Muscle layer of colon (tissue), 2 donors: ENCODE measurements at regions not wholly inside any gene's neighbourhood (a gene's known extent, or its start where the extent isn't known, plus 50 kb on each side); places are given as distances from the start of the nearest gene placed in this dataset.

Source experiments
- H3K27ac ChIP-seq: one replicate; pipeline ENCODE4 v1.7.0; 2013; ENCODE audit warnings: low read depth, mild to moderate bottlenecking, low read length, moderate library complexity
- H3K27me3 ChIP-seq, 2 donors: one replicate each; pipeline ENCODE4 v1.7.0; 2013; ENCODE audit warnings: low read length in 2 of 2, mild to moderate bottlenecking in 2 of 2; ENCODE audit not compliant: insufficient read depth in 2 of 2, control insufficient read depth in 1 of 2
- H3K36me3 ChIP-seq: one replicate; pipeline ENCODE4 v1.7.0; 2013; ENCODE audit warnings: mild to moderate bottlenecking, low read length; ENCODE audit not compliant: insufficient read depth
- H3K4me1 ChIP-seq: one replicate; pipeline ENCODE4 v1.7.0; 2013; ENCODE audit warnings: mild to moderate bottlenecking, low read length; ENCODE audit not compliant: insufficient read depth
- H3K4me3 ChIP-seq, 2 donors: one replicate each; pipeline ENCODE4 v1.7.0; 2013; ENCODE audit warnings: low read length in 2 of 2, low read depth in 1 of 2, mild to moderate bottlenecking in 1 of 2, moderate library complexity in 1 of 2
- H3K9ac ChIP-seq: one replicate; pipeline ENCODE4 v1.7.0; 2013; ENCODE audit warnings: low read length
- H3K9me3 ChIP-seq: one replicate; pipeline ENCODE4 v1.7.0; 2013; ENCODE audit warnings: mild to moderate bottlenecking, low read length
- donor health status: abdominal sarcoma.
- donor health status: Adenocarcinoma of cecum.

DNA sequence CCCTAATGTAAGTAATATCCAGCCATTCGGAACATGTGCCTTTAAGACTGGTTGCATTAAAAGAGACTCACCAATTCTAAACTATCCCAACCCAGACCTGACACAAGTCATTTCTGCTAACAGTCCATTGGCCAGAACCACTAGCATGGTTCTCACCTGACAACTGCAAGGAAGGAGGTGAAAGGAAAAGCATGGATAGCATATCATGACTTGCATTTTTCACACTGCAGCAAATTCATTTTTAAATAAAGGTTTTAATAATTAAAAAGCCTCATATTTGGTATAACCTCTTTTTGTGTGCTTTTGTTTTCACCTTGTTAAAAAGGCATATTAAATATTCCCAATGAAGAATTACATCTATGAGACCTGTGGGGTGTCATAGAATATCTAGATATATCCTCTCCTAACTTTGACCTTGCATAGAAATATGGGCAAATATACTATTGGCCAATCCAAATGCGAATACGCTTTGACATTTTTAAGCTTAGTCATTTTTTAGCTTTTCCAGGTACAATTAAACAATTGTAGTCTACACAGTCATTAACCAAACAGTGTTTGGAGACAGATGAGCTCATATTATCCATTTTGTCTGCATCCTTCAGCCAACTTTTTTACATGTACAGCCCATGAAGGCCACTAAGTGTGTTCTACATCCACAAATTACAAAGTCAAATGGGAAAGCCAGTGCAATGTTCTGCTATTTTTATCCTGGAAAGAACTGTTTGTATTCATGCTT is 295.3 kb downstream of the PDGFC start:
- Histone ChIP-seq H3K27me3 (no peaks in the 10 kb centered on the region), H3K9me3 (no peaks in the 10 kb centered on the region), H3K4me1 (no peaks in the 10 kb centered on the region), H3K36me3 (no peaks in the 10 kb centered on the region), H3K4me3 (no peak overlapping the region), H3K9ac (no peak overlapping the region), H3K27ac (no peak overlapping the region)

- H3K4me1 ChIP-seq = no peaks in the 10 kb centered on the region
- H3K27me3 ChIP-seq = no peaks in the 10 kb centered on the region
- H3K4me3 ChIP-seq = no peak overlapping the region
- H3K36me3 ChIP-seq = no peaks in the 10 kb centered on the region
- no peak overlapping the region for H3K27ac ChIP-seq
- no peak overlapping the region for H3K9ac ChIP-seq
- no peaks in the 10 kb centered on the region for H3K9me3 ChIP-seq
These were observed 298.1 kb downstream of the PDGFC start for GRCh38 chr4:156673483-156673882.

DNA sequence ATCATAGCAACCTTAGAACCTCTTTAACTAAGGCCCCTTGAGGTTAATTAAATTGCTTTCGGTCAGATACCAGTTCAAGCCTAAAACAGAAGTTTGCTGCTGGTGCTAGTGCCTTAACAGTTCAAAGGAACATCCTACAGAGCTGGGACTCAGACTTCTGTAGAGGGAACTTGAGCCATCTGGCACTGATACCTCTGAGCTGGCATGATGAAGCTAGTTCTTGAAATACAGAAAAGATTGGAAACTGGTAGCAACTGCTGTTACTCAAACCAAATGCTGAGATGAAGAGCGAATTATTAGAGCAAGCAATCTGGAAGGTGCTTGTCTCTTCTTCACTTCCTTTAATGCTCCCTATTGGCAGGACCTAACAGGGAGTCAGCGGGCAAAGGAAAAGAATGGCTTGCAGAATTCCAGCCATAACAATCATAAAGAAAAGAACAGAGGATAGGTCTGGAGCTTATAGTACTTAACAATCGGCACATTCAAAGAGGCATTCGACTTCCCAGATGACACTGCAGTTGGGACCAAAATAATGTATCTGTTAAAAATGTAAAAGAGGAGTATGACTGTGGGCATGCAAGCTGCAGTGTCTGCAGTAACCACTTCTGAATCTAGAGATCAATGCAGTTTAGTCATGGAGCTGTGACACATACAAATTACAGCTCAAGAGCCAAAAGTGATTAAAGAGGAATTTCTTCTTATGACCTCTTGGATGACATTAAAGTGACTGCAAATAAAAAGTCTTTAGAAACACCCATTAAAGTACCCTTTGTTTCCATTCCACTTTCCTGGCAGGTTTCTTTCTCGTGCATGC is 298.9 kb downstream of the PDGFC start:
- H3K4me3 ChIP-seq = no peak overlapping the region
- H3K27ac ChIP-seq = no peak overlapping the region
- no peaks in the 10 kb centered on the region for H3K4me1 ChIP-seq

GRCh38 chr4:156665780-156666366 is 305.7 kb downstream of the PDGFC start:
- Histone ChIP-seq H3K9ac (no peak overlapping the region), H3K4me1 (no peaks in the 10 kb centered on the region), H3K27ac (no peak overlapping the region), H3K9me3 (no peaks in the 10 kb centered on the region), H3K4me3 (no peak overlapping the region), H3K36me3 (no peaks in the 10 kb centered on the region), H3K27me3 (no peaks in the 10 kb centered on the region)

More for the DNA sequence above, 298.9 kb downstream of the PDGFC start:
- Histone ChIP-seq H3K36me3 (no peaks in the 10 kb centered on the region), H3K9ac (no peak overlapping the region), H3K27me3 (no peaks in the 10 kb centered on the region), H3K9me3 (no peaks in the 10 kb centered on the region)

GRCh38 chr4:156663663-156664062 is 307.9 kb downstream of the PDGFC start:
- H3K36me3 ChIP-seq = no peaks in the 10 kb centered on the region
- no peak overlapping the region for H3K27ac ChIP-seq
- H3K4me1 ChIP-seq = no peaks in the 10 kb centered on the region
- no peaks in the 10 kb centered on the region for H3K27me3 ChIP-seq
- H3K9ac ChIP-seq = no peak overlapping the region
- H3K9me3 ChIP-seq = no peaks in the 10 kb centered on the region
- no peak overlapping the region for H3K4me3 ChIP-seq

- H3K4me1 ChIP-seq = no peaks in the 10 kb centered on the region
- H3K27ac ChIP-seq = no peak overlapping the region
These were observed 308.7 kb downstream of the PDGFC start for GRCh38 chr4:156662921-156663320.

DNA sequence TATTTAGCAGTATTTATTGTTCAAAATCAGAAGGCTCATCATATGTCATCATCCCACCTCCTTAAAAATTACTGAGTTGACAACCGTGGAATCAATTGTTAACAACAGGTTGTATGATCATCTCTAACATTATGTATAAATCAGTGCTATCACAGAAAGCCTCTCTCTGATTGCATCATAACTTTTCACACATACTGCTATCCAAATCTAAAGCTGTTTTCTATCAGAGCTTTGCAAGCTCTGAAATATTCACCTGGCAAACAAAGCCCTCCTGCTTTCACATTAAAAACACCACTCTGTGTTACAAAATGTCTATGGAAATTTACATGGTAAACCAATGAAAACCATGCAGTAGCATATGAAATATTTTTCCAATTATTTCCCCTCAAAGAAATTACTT is 310.0 kb downstream of the PDGFC start:
- no peaks in the 10 kb centered on the region for H3K36me3 ChIP-seq
- no peak overlapping the region for H3K4me3 ChIP-seq
- H3K27ac ChIP-seq = no peak overlapping the region
- no peaks in the 10 kb centered on the region for H3K9me3 ChIP-seq
- H3K27me3 ChIP-seq = no peaks in the 10 kb centered on the region
- H3K4me1 ChIP-seq = no peaks in the 10 kb centered on the region
- H3K9ac ChIP-seq = no peak overlapping the region

More at GRCh38 chr4:156662921-156663320, 308.7 kb downstream of the PDGFC start:
- H3K9ac ChIP-seq = no peak overlapping the region
- no peaks in the 10 kb centered on the region for H3K9me3 ChIP-seq
- no peak overlapping the region for H3K4me3 ChIP-seq
- no peaks in the 10 kb centered on the region for H3K36me3 ChIP-seq
- no peaks in the 10 kb centered on the region for H3K27me3 ChIP-seq

DNA sequence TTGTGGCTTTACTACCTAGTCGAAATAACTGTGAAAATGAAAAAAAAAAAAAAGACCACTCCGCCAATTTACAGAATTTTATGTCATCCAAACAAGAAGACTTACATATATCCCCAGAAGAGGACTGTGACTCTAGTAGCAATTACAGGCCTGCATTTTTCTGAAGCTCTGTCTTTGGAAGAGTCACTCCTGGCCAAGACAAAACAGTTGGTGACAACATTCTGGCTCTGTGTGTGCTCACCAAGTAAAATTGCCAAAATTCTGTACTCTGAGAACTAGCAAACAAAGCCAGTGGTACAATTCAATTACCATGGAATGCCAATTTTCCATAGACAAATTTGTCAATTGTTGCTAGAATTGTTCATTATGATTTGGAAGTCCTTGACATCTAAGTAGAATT is 311.1 kb downstream of the PDGFC start:
- Histone ChIP-seq H3K4me3 (no peak overlapping the region), H3K27me3 (no peaks in the 10 kb centered on the region), H3K27ac (no peak overlapping the region)

DNA sequence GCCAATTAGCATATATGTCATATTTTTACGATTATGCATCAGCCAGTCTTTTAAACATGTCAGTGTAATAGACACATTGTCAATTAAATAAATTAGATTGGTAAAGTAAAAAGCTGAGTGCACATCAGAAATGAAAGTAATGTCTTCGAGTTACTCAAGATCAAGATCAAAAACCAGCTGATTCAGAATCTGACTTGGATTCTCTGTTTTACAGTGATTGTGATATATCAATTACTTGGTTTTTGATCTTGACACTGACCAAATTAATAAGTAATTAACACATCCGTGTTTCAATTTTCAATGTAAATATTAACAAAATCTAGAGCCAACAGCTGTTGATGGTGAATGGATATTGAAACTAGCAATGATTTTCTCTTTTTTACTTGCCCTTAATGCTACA is 311.6 kb downstream of the PDGFC start:
- Histone ChIP-seq H3K4me1 (no peaks in the 10 kb centered on the region), H3K36me3 (no peaks in the 10 kb centered on the region), H3K9ac (no peak overlapping the region), H3K27ac (no peak overlapping the region), H3K9me3 (no peaks in the 10 kb centered on the region), H3K4me3 (no peak overlapping the region), H3K27me3 (no peaks in the 10 kb centered on the region)

More for the DNA sequence above, 311.1 kb downstream of the PDGFC start:
- H3K4me1 ChIP-seq = no peaks in the 10 kb centered on the region
- H3K36me3 ChIP-seq = no peaks in the 10 kb centered on the region
- no peaks in the 10 kb centered on the region for H3K9me3 ChIP-seq
- H3K9ac ChIP-seq = no peak overlapping the region

DNA sequence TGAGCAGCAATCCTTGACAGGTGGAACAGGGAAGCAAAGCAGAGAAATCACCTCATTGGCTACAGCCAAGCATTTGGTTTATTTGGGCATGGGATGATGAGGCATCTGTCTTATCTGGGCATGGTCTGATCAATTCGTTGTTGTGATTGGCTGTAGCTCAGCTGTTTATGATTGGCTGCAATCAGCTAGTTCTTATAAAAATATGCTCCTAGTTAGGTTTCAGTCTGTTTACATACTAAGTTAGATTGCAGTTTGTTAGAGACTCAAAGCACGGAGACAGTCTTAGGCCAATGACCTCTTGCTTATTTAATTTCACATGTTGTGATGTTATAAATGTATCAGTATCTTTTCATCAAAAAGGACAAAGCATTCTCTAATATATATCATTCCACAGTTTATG is 312.0 kb downstream of the PDGFC start:
- Histone ChIP-seq H3K4me3 (no peak overlapping the region), H3K9me3 (no peaks in the 10 kb centered on the region), H3K27ac (no peak overlapping the region), H3K27me3 (no peaks in the 10 kb centered on the region), H3K36me3 (no peaks in the 10 kb centered on the region), H3K4me1 (no peaks in the 10 kb centered on the region), H3K9ac (no peak overlapping the region)

DNA sequence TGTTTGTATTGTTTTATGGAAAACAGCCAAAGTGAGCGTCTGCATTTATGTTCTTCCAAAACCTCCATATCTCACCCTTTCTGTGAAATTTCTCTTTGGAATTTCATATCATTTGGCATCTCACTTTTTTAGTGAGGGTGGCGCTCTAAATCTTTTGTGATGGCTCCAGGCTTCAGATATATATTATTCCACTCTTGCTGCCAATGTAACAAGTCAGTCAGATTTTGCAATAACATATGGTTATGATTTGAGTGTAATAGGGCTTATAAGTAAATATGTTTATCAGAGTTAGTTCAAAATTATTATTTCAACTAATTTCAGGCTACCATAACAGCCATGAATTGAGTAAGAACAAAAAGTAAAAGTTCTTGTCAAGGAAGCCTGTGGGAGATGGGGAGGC is 314.7 kb downstream of the PDGFC start:
- Histone ChIP-seq H3K4me1 (no peaks in the 10 kb centered on the region), H3K4me3 (no peak overlapping the region), H3K27ac (no peak overlapping the region), H3K9ac (no peak overlapping the region), H3K36me3 (no peaks in the 10 kb centered on the region), H3K27me3 (no peaks in the 10 kb centered on the region), H3K9me3 (no peaks in the 10 kb centered on the region)
